Nephron (organoid): ENCODE measurements at regions not wholly inside any gene's neighbourhood (a gene's known extent, or its start where the extent isn't known, plus 50 kb on each side); places are given as distances from the start of the nearest gene placed in this dataset.
"Not testable (repeated sequence)": the region's sequence is repeated elsewhere in the genome, so short reads cannot be mapped to it uniquely, and the experiment has no call there.

ENCODE experiments used
- H3K27ac Mint-ChIP-seq, 3 experiments: 2 replicates each; pipeline ENCODE4 v1.8.0; 2020; ENCODE audit warnings: mixed read lengths in 3 of 3, mild to moderate bottlenecking in 2 of 3, moderate library complexity in 1 of 3
- H3K27me3 Mint-ChIP-seq: 2 replicates; pipeline ENCODE4 v1.8.0; 2021; ENCODE audit warnings: low read depth, mild to moderate bottlenecking, moderate library complexity, mixed read lengths
- H3K36me3 Mint-ChIP-seq: 2 replicates; pipeline ENCODE4 v1.8.0; 2020; ENCODE audit warnings: low read depth, mixed read lengths
- H3K4me1 Mint-ChIP-seq: 2 replicates; pipeline ENCODE4 v1.8.0; 2020; ENCODE audit warnings: mixed read lengths
- H3K4me3 Mint-ChIP-seq, 3 experiments: 2 replicates each; pipeline ENCODE4 v1.8.0; 2020; ENCODE audit warnings: mild to moderate bottlenecking in 3 of 3, mixed read lengths in 3 of 3, moderate library complexity in 2 of 3
- H3K9me3 Mint-ChIP-seq: 2 replicates; pipeline ENCODE4 v1.8.0; 2020; ENCODE audit warnings: mixed read lengths
- TF ChIP-seq, protein P1 (sequence below), 3 experiments: fragments of 200-600 bp; sonication (generic); IDR thresholded peaks; one replicate each; pipeline ENCODE4 v1.5.0; 2021; ENCODE audit warnings: antibody characterized with exemption in 3 of 3; ENCODE audit not compliant: unreplicated experiment in 3 of 3

DNA sequence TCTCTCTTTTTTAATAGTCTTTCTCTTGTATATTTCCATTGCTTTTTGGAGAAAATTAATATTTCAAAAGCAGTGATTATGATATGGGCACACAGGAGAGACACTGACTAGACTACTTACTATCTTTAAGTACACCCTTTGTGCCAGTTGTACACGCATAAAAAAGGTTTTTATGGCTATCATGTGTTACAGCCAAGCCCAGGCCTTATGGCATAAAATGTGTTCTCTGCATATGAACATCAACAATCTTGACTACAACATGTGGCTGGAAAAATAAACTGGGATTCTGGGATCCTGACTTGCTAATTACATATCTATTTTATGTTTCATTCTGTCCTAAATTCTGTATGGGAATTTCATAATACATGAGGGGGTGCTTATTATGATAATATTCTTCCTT is 1401.8 kb downstream of the SLITRK5 start:
- TF ChIP-seq, protein P1, sequence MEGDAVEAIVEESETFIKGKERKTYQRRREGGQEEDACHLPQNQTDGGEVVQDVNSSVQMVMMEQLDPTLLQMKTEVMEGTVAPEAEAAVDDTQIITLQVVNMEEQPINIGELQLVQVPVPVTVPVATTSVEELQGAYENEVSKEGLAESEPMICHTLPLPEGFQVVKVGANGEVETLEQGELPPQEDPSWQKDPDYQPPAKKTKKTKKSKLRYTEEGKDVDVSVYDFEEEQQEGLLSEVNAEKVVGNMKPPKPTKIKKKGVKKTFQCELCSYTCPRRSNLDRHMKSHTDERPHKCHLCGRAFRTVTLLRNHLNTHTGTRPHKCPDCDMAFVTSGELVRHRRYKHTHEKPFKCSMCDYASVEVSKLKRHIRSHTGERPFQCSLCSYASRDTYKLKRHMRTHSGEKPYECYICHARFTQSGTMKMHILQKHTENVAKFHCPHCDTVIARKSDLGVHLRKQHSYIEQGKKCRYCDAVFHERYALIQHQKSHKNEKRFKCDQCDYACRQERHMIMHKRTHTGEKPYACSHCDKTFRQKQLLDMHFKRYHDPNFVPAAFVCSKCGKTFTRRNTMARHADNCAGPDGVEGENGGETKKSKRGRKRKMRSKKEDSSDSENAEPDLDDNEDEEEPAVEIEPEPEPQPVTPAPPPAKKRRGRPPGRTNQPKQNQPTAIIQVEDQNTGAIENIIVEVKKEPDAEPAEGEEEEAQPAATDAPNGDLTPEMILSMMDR (IDR thresholded peaks at IDR 0.05; ENCODE audit: unreplicated experiment in 3 of 3): no peak
- no peaks in the 10 kb centered on the region for H3K36me3 Mint-ChIP-seq
- H3K4me3 Mint-ChIP-seq: no peak overlapping the region
- no peak overlapping the region for H3K27ac Mint-ChIP-seq
- no peaks in the 10 kb centered on the region for H3K4me1 Mint-ChIP-seq
- no peaks in the 10 kb centered on the region for H3K27me3 Mint-ChIP-seq
- H3K9me3 Mint-ChIP-seq: peaks cover 3% of the 10 kb centered on the region

DNA sequence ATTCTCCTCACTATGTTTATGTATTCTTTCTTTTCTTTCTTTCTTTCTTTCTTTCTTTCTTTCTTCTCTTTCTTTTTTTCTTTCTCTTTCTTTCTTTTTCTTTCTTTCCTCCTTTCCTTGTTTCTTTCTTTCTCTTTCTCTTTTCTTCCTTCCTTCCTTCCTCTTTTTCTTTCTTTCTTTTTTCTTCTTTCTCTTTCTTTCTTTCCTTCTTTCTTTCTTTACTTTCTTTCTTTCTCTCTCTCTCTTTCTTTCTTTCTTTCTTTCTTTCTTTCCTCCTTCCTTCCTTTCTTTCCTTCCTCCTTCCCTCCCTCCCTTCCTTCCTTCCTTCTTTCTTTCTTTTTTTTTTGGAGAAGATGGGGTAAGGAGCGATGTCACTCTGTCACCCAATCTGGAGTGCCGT is 1405.5 kb downstream of the SLITRK5 start:
- Mint-ChIP-seq H3K4me3 (no peak overlapping the region), H3K9me3 (peaks cover 3% of the 10 kb centered on the region), H3K36me3 (no peaks in the 10 kb centered on the region), H3K27ac (no peak overlapping the region), H3K27me3 (no peaks in the 10 kb centered on the region), H3K4me1 (no peaks in the 10 kb centered on the region)
- TF ChIP-seq, protein P1 (IDR thresholded peaks at IDR 0.05; ENCODE audit: unreplicated experiment in 3 of 3): no peak

DNA sequence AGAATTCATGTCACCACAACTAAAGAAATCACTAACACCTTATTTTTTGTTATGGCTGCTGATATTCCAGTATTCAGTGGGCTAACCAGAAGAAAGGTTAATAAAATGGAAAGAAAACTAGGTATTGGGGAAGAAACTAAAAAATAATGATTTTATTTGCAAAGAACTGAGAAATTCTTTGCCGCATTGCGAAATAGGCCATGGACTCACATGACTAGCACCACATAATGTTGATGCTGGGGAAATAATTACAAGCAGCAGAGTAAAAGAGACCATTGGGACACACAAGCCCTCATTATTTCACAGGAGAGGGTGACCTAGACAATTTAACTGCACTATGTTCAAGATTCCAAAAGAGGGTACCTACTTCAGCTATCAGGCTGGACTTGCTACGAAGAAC is 1411.5 kb downstream of the SLITRK5 start:
- Mint-ChIP-seq H3K4me3 (no peak overlapping the region), H3K4me1 (no peaks in the 10 kb centered on the region), H3K9me3 (peaks cover 4% of the 10 kb centered on the region), H3K27ac (no peak overlapping the region), H3K27me3 (no peaks in the 10 kb centered on the region), H3K36me3 (no peaks in the 10 kb centered on the region)
- TF ChIP-seq, protein P1 (IDR thresholded peaks at IDR 0.05; ENCODE audit: unreplicated experiment in 3 of 3): no peak

DNA sequence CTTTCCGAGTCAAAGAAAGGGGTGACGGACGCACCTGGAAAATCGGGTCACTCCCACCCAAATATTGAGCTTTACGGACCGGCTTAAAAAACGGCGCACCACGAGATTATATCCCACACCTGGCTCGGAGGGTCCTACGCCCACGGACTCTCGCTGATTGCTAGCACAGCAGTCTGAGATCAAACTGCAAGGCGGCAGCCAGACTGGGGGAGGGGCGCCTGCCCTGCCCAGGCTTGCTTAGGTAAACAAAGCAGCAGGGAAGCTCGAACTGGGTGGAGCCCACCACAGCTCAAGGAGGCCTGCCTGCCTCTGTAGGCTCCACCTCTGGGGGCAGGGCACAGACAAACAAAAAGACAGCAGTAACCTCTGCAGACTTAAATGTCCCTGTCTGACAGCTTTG is 1416.9 kb downstream of the SLITRK5 start:
- H3K4me3 Mint-ChIP-seq, H3K36me3 Mint-ChIP-seq, H3K27ac Mint-ChIP-seq, H3K4me1 Mint-ChIP-seq, H3K9me3 Mint-ChIP-seq, H3K27me3 Mint-ChIP-seq: not testable (repeated sequence)

DNA sequence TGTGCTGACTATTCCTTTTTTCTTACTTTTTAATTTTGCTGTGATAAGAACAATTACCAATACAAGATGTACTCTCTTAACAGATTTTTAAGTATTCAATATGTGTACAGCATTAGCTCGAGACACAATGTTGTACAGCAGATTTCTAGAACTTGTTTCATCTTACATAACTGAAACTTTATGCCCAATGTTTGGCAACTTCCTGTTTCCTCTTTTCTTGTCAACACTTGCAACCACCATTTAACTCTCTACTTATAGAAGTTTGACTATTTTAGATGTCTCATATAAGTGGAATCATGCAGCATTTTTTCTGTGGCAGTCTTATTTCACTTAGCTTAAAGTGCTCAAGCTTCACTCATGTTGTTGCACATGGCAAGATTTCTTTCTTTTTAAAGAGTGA is 1426.8 kb downstream of the SLITRK5 start:
- H3K27me3 Mint-ChIP-seq: no peaks in the 10 kb centered on the region
- no peak overlapping the region for H3K4me3 Mint-ChIP-seq

DNA sequence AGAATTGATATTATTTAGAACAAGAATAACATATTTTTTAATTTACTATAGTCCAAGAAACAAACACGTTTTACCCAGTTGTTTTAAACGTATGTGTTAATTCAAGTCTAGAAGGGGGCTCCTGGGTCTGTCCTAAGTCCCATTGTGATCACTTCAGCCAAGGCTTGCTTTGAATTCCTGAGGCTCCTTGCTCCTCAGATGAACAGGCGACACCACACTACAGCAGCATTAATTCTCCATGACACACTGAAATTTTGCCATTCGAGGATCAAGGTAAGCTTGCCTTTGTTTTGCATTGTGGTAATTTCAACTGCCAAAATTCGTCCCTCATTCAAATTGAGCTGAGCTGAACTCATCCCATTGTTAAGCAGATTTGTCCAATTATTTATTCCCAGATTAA is 1442.6 kb downstream of the SLITRK5 start:
- no peaks in the 10 kb centered on the region for H3K27me3 Mint-ChIP-seq
- no peaks in the 10 kb centered on the region for H3K9me3 Mint-ChIP-seq
- no peak overlapping the region for H3K4me3 Mint-ChIP-seq
- H3K4me1 Mint-ChIP-seq: no peaks in the 10 kb centered on the region
- H3K36me3 Mint-ChIP-seq: no peaks in the 10 kb centered on the region
- TF ChIP-seq, protein P1 (IDR thresholded peaks at IDR 0.05; ENCODE audit: unreplicated experiment in 3 of 3): no peak
- no peak overlapping the region for H3K27ac Mint-ChIP-seq

More for the DNA sequence above, 1426.8 kb downstream of the SLITRK5 start:
- H3K36me3 Mint-ChIP-seq: no peaks in the 10 kb centered on the region
- no peaks in the 10 kb centered on the region for H3K4me1 Mint-ChIP-seq
- H3K27ac Mint-ChIP-seq: no peak overlapping the region
- TF ChIP-seq, protein P1 (IDR thresholded peaks at IDR 0.05; ENCODE audit: unreplicated experiment in 3 of 3): no peak
- no peaks in the 10 kb centered on the region for H3K9me3 Mint-ChIP-seq
